Immature natural killer cell (primary cell): ENCODE measurements at regions not wholly inside any gene's neighbourhood (a gene's known extent, or its start where the extent isn't known, plus 50 kb on each side); places are given as distances from the start of the nearest gene placed in this dataset.
"Not testable (repeated sequence)": the region's sequence is repeated elsewhere in the genome, so short reads cannot be mapped to it uniquely, and the experiment has no call there.

ENCODE experiments used
- DNase-seq, 3 donors: peaks; one replicate each; pipeline ENCODE4 v3.0.0; 2022; ENCODE audit warnings: mixed read lengths in 1 of 3
- H3K27ac Mint-ChIP-seq, 6 donors: one replicate each; pipeline ENCODE4 v1.8.0; 2020; ENCODE audit warnings: mixed read lengths in 6 of 6, mild to moderate bottlenecking in 5 of 6, inconsistent platforms in 4 of 6, moderate library complexity in 3 of 6
- H3K27me3 Mint-ChIP-seq, 3 donors: one replicate each; pipeline ENCODE4 v1.8.0; 2020 to 2021; ENCODE audit warnings: low read depth in 3 of 3, mild to moderate bottlenecking in 3 of 3, mixed read lengths in 3 of 3, moderate library complexity in 3 of 3, inconsistent platforms in 1 of 3
- H3K36me3 Mint-ChIP-seq, 3 donors: one replicate each; pipeline ENCODE4 v1.8.0; 2020; ENCODE audit warnings: mixed read lengths in 3 of 3, inconsistent platforms in 2 of 3, mild to moderate bottlenecking in 2 of 3
- H3K4me1 Mint-ChIP-seq, 2 donors: one replicate each; pipeline ENCODE4 v1.8.0; 2020; ENCODE audit warnings: inconsistent platforms in 2 of 2, mild to moderate bottlenecking in 2 of 2, mixed read lengths in 2 of 2, moderate library complexity in 1 of 2
- H3K4me3 Mint-ChIP-seq, 5 donors: one replicate each; pipeline ENCODE4 v1.8.0; 2020; ENCODE audit warnings: mild to moderate bottlenecking in 5 of 5, mixed read lengths in 5 of 5, inconsistent platforms in 3 of 5, moderate library complexity in 3 of 5
- H3K9me3 Mint-ChIP-seq, 6 donors: one replicate each; pipeline ENCODE4 v1.8.0; 2020; ENCODE audit warnings: mild to moderate bottlenecking in 6 of 6, mixed read lengths in 6 of 6, inconsistent platforms in 4 of 6, moderate library complexity in 3 of 6

GRCh38 chr21:32925098-32925497, 100.6 kb upstream of the OLIG2 start:
- peaks cover 6 to 8% (median 7%) of the 10 kb centered on the region in 3 donors for H3K27me3 Mint-ChIP-seq
- H3K9me3 Mint-ChIP-seq = peaks cover 8 to 14% (median 11%) of the 10 kb centered on the region in 6 donors
- H3K36me3 Mint-ChIP-seq = peaks cover 6 to 13% (median 11%) of the 10 kb centered on the region in 3 donors
- no peak overlapping the region for H3K27ac Mint-ChIP-seq
- no peak for DNase-seq
- peaks cover 20 to 26% of the 10 kb centered on the region in 2 donors for H3K4me1 Mint-ChIP-seq
- H3K4me3 Mint-ChIP-seq = no peak overlapping the region

GRCh38 chr21:32929633-32930038, 96.1 kb upstream of the OLIG2 start:
- peaks cover 4 to 11% (median 11%) of the 10 kb centered on the region in 3 donors for H3K36me3 Mint-ChIP-seq
- H3K27me3 Mint-ChIP-seq = peaks cover 3 to 12% (median 4%) of the 10 kb centered on the region in 3 donors
- H3K4me3 Mint-ChIP-seq = peak overlapping the region; percentile 60 to 87 (median 78)
- peaks cover 4 to 10% (median 7%) of the 10 kb centered on the region in 6 donors for H3K9me3 Mint-ChIP-seq
- no peak for DNase-seq
- H3K27ac Mint-ChIP-seq = peak overlapping the region; percentile 64 to 92 (median 86)
- peaks cover 57 to 58% of the 10 kb centered on the region in 2 donors for H3K4me1 Mint-ChIP-seq

- H3K9me3 Mint-ChIP-seq = peaks cover 0 to 3% (median 0%) of the 10 kb centered on the region in 6 donors
- H3K27ac Mint-ChIP-seq = peak overlapping the region in 3 of 6 donors; percentile 7 to 82 (median 61)
- peaks cover 2 to 12% (median 4%) of the 10 kb centered on the region in 3 donors for H3K27me3 Mint-ChIP-seq
- peaks cover 0 to 7% (median 4%) of the 10 kb centered on the region in 3 donors for H3K36me3 Mint-ChIP-seq
- peak overlapping the region; percentile 46 to 87 (median 50) for H3K4me3 Mint-ChIP-seq
- peaks cover 57 to 59% of the 10 kb centered on the region in 2 donors for H3K4me1 Mint-ChIP-seq
- DNase-seq = no peak
These were observed 95.1 kb upstream of the OLIG2 start for GRCh38 chr21:32930673-32931072.

GRCh38 chr21:32934068-32934467, 91.7 kb upstream of the OLIG2 start:
- DNase-seq, H3K4me3 Mint-ChIP-seq, H3K36me3 Mint-ChIP-seq, H3K9me3 Mint-ChIP-seq, H3K27ac Mint-ChIP-seq: not testable (repeated sequence)
- Mint-ChIP-seq H3K4me1 (peaks cover 46 to 55% of the 10 kb centered on the region in 2 donors), H3K27me3 (peaks cover 3 to 11% (median 4%) of the 10 kb centered on the region in 3 donors)

GRCh38 chr21:32934829-32935228, 90.9 kb upstream of the OLIG2 start:
- no peak overlapping the region for H3K27ac Mint-ChIP-seq
- H3K27me3 Mint-ChIP-seq = peaks cover 3 to 8% (median 4%) of the 10 kb centered on the region in 3 donors
- H3K4me3 Mint-ChIP-seq = no peak overlapping the region
- peaks cover 39 to 49% of the 10 kb centered on the region in 2 donors for H3K4me1 Mint-ChIP-seq
- H3K9me3 Mint-ChIP-seq = no peaks in the 10 kb centered on the region
- peaks cover 0 to 4% (median 0%) of the 10 kb centered on the region in 3 donors for H3K36me3 Mint-ChIP-seq
- DNase-seq = no peak

- Mint-ChIP-seq H3K9me3 (no peaks in the 10 kb centered on the region), H3K27me3 (peaks cover 1 to 3% (median 2%) of the 10 kb centered on the region in 3 donors), H3K4me1 (peaks cover 7 to 10% of the 10 kb centered on the region in 2 donors), H3K4me3 (peak overlapping the region in 2 of 5 donors; percentile 42 to 54), H3K36me3 (no peaks in the 10 kb centered on the region), H3K27ac (no peak overlapping the region)
- peak; percentile 39 to 57 (median 51) for DNase-seq
These were observed 85.4 kb upstream of the OLIG2 start for GRCh38 chr21:32940079-32941014.

- Mint-ChIP-seq H3K4me1 (peaks cover 7 to 10% of the 10 kb centered on the region in 2 donors), H3K27ac (no peak overlapping the region), H3K4me3 (no peak overlapping the region), H3K27me3 (peaks cover 1 to 4% (median 2%) of the 10 kb centered on the region in 3 donors), H3K36me3 (no peaks in the 10 kb centered on the region), H3K9me3 (no peaks in the 10 kb centered on the region)
- no peak for DNase-seq
These were observed 84.5 kb upstream of the OLIG2 start for GRCh38 chr21:32941263-32941662.

- Mint-ChIP-seq H3K4me3 (no peak overlapping the region), H3K36me3 (no peaks in the 10 kb centered on the region), H3K27me3 (peaks cover 0 to 9% (median 6%) of the 10 kb centered on the region in 3 donors), H3K27ac (no peak overlapping the region), H3K4me1 (peaks cover 0 to 9% of the 10 kb centered on the region in 2 donors), H3K9me3 (peaks cover 0 to 1% (median 0%) of the 10 kb centered on the region in 6 donors)
- DNase-seq = no peak
These were observed 79.1 kb upstream of the OLIG2 start for GRCh38 chr21:32946654-32947053.

GRCh38 chr21:32947736-32948135, 78.0 kb upstream of the OLIG2 start:
- H3K4me1 Mint-ChIP-seq = peaks cover 0 to 9% of the 10 kb centered on the region in 2 donors
- H3K27me3 Mint-ChIP-seq = peaks cover 0 to 9% (median 7%) of the 10 kb centered on the region in 3 donors
- no peak overlapping the region for H3K4me3 Mint-ChIP-seq
- DNase-seq = no peak
- H3K27ac Mint-ChIP-seq = no peak overlapping the region
- no peaks in the 10 kb centered on the region for H3K36me3 Mint-ChIP-seq
- H3K9me3 Mint-ChIP-seq = peaks cover 0 to 1% (median 0%) of the 10 kb centered on the region in 6 donors

GRCh38 chr21:32949701-32950100, 76.0 kb upstream of the OLIG2 start:
- Mint-ChIP-seq H3K4me1 (peaks cover 0 to 9% of the 10 kb centered on the region in 2 donors), H3K36me3 (peaks cover 0 to 7% (median 0%) of the 10 kb centered on the region in 3 donors), H3K27ac (no peak overlapping the region), H3K4me3 (no peak overlapping the region), H3K27me3 (peaks cover 0 to 11% (median 10%) of the 10 kb centered on the region in 3 donors), H3K9me3 (peaks cover 0 to 1% (median 0%) of the 10 kb centered on the region in 6 donors)
- DNase-seq = no peak

GRCh38 chr21:32951041-32951440, 74.7 kb upstream of the OLIG2 start:
- no peak for DNase-seq
- peaks cover 0 to 1% (median 0%) of the 10 kb centered on the region in 6 donors for H3K9me3 Mint-ChIP-seq
- H3K27me3 Mint-ChIP-seq = peaks cover 3 to 11% (median 9%) of the 10 kb centered on the region in 3 donors
- H3K4me1 Mint-ChIP-seq = peaks cover 1 to 18% of the 10 kb centered on the region in 2 donors
- H3K36me3 Mint-ChIP-seq = peaks cover 0 to 7% (median 0%) of the 10 kb centered on the region in 3 donors
- H3K4me3 Mint-ChIP-seq = no peak overlapping the region
- H3K27ac Mint-ChIP-seq = no peak overlapping the region

- Mint-ChIP-seq H3K4me3 (no peak overlapping the region), H3K27me3 (peaks cover 2 to 6% (median 3%) of the 10 kb centered on the region in 3 donors), H3K36me3 (peaks cover 0 to 7% (median 0%) of the 10 kb centered on the region in 3 donors), H3K27ac (no peak overlapping the region), H3K4me1 (peaks cover 12 to 34% of the 10 kb centered on the region in 2 donors), H3K9me3 (no peaks in the 10 kb centered on the region)
- no peak for DNase-seq
These were observed 71.4 kb upstream of the OLIG2 start for GRCh38 chr21:32954353-32954752.

GRCh38 chr21:32955311-32956060, 70.2 kb upstream of the OLIG2 start:
- peaks cover 0 to 7% (median 0%) of the 10 kb centered on the region in 3 donors for H3K36me3 Mint-ChIP-seq
- H3K4me3 Mint-ChIP-seq = no peak overlapping the region
- H3K27ac Mint-ChIP-seq = no peak overlapping the region
- peaks cover 2 to 6% (median 3%) of the 10 kb centered on the region in 3 donors for H3K27me3 Mint-ChIP-seq
- peaks cover 12 to 27% of the 10 kb centered on the region in 2 donors for H3K4me1 Mint-ChIP-seq
- no peak for DNase-seq
- H3K9me3 Mint-ChIP-seq = no peaks in the 10 kb centered on the region
